GM12874 (cell line): ENCODE measurements at regions not wholly inside any gene's neighbourhood (a gene's known extent, or its start where the extent isn't known, plus 50 kb on each side); places are given as distances from the start of the nearest gene placed in this dataset.

ENCODE experiments used
- CTCF ChIP-seq: IDR thresholded peaks from 2 replicates; pipeline ENCODE4 v1.5.1; 2011; ENCODE audit warnings: low read depth, mild to moderate bottlenecking, control low read depth, low read length, moderate library complexity; ENCODE audit not compliant: insufficient read depth

DNA sequence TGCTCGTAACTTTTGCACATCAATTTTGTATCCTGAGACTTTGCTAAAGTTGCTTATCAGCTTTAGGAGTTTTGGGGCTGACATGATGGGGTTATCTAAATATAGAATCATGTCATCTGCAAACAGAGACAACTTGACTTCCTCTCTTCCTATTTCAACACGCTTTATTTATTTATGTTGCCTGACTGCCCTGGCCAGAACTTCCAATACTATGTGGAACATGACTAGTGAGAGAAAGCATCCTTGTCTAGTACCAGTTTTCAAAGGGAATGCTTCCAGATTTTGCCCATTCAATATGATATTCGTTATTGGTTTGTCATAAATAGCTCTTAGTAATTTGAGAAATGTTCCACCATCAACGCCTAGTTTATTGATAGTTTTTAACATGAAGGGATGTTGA lies 65.4 kb upstream of the CDH12 start:
- no peak for TF ChIP-seq CTCF

GRCh38 chr5:22916393-22916792 lies 63.2 kb upstream of the CDH12 start:
- no peak for TF ChIP-seq CTCF

GRCh38 chr5:22911019-22911418 lies 57.9 kb upstream of the CDH12 start:
- no peak for TF ChIP-seq CTCF

- TF ChIP-seq CTCF = no peak
Measured at GRCh38 chr5:22910523-22910922, 57.4 kb upstream of the CDH12 start.

- no peak for TF ChIP-seq CTCF
Measured at GRCh38 chr5:22908586-22908985, 55.4 kb upstream of the CDH12 start.

GRCh38 chr5:22908129-22908528 lies 55.0 kb upstream of the CDH12 start:
- no peak for TF ChIP-seq CTCF
